GM18526 (cell line): ENCODE measurements at regions not wholly inside any gene's neighbourhood (a gene's known extent, or its start where the extent isn't known, plus 50 kb on each side); places are given as distances from the start of the nearest gene placed in this dataset.

ENCODE experiments used
- POLR2A ChIP-seq: IDR thresholded peaks from 3 replicates; pipeline ENCODE4 v1.6.1; 2011; ENCODE audit not compliant: insufficient read length; ENCODE audit errors: extremely low read depth

GRCh38 chr3:107044677-107045076 lies 332.6 kb upstream of the CCDC54 start:
- no peak for TF ChIP-seq POLR2A

- no peak for TF ChIP-seq POLR2A
These were observed 331.4 kb upstream of the CCDC54 start for GRCh38 chr3:107045791-107046190.

GRCh38 chr3:107055181-107055942 lies 321.9 kb upstream of the CCDC54 start:
- no peak for TF ChIP-seq POLR2A

- no peak for TF ChIP-seq POLR2A
These were observed 315.8 kb upstream of the CCDC54 start for GRCh38 chr3:107061466-107061865.

GRCh38 chr3:107062310-107062709 lies 314.9 kb upstream of the CCDC54 start:
- no peak for TF ChIP-seq POLR2A

- no peak for TF ChIP-seq POLR2A
These were observed 314.5 kb upstream of the CCDC54 start for GRCh38 chr3:107062787-107063186.

- TF ChIP-seq POLR2A = no peak
These were observed 313.9 kb upstream of the CCDC54 start for GRCh38 chr3:107063351-107063750.

GRCh38 chr3:107064405-107065060 lies 312.7 kb upstream of the CCDC54 start:
- TF ChIP-seq POLR2A = no peak

GRCh38 chr3:107065094-107065861 lies 312.0 kb upstream of the CCDC54 start:
- no peak for TF ChIP-seq POLR2A

- no peak for TF ChIP-seq POLR2A
These were observed 309.8 kb upstream of the CCDC54 start for GRCh38 chr3:107067421-107067820.

GRCh38 chr3:107068980-107069379 lies 308.3 kb upstream of the CCDC54 start:
- TF ChIP-seq POLR2A = no peak

GRCh38 chr3:107076946-107077345 lies 300.3 kb upstream of the CCDC54 start:
- no peak for TF ChIP-seq POLR2A

- TF ChIP-seq POLR2A = no peak
These were observed 299.8 kb upstream of the CCDC54 start for GRCh38 chr3:107077391-107077790.

- TF ChIP-seq POLR2A = no peak
These were observed 294.7 kb upstream of the CCDC54 start for GRCh38 chr3:107082527-107082926.

GRCh38 chr3:107085261-107085660 lies 292.0 kb upstream of the CCDC54 start:
- no peak for TF ChIP-seq POLR2A

GRCh38 chr3:107092121-107092520 lies 285.1 kb upstream of the CCDC54 start:
- no peak for TF ChIP-seq POLR2A

GRCh38 chr3:107098864-107099263 lies 278.4 kb upstream of the CCDC54 start:
- no peak for TF ChIP-seq POLR2A

GRCh38 chr3:107100137-107100536 lies 277.1 kb upstream of the CCDC54 start:
- no peak for TF ChIP-seq POLR2A
